H1 (cell line): ENCODE measurements at regions not wholly inside any gene's neighbourhood (a gene's known extent, or its start where the extent isn't known, plus 50 kb on each side); places are given as distances from the start of the nearest gene placed in this dataset.

ENCODE experiments used
- CTCF ChIA-PET: fragments of 300-600 bp; sonication (Branson Sonifier 250); formaldehyde crosslinking; loops from one replicate; lab custom pipeline; 2021; ENCODE audit not compliant: partially characterized antibody; lab: Charles Lee
- POLR2A ChIA-PET: fragments of 300-600 bp; sonication (Branson Sonifier 250); formaldehyde crosslinking; loops from one replicate; lab custom pipeline; 2021; ENCODE audit warnings: inconsistent platforms; ENCODE audit not compliant: partially characterized antibody; lab: Charles Lee
- DNase-seq, 2 experiments: peaks; one replicate each; pipeline versions ENCODE4 v3.0.0 to v3.0.0-alpha.2; 2010 to 2022; ENCODE audit warnings: low spot score in 2 of 2, low read depth in 1 of 2, mixed read lengths in 1 of 2
- FAIRE-seq: peaks from 2 replicates; lab custom pipeline; 2011; peaks lifted over from hg19 to GRCh38; lab: Jason Lieb, UNC
- H2AFZ ChIP-seq: 2 replicates; pipeline ENCODE4 v1.8.1; 2012; ENCODE audit warnings: low read length, inconsistent platforms
- H2AK5ac ChIP-seq: 2 replicates; pipeline ENCODE4 v1.6.1; 2013; ENCODE audit warnings: low read depth, low read length
- H2BK120ac ChIP-seq: replicated peaks from 2 replicates; pipeline ENCODE3; 2013; ENCODE audit warnings: low read depth, low read length, inconsistent platforms
- H2BK12ac ChIP-seq: 2 replicates; pipeline ENCODE4 v1.6.1; 2013; ENCODE audit warnings: low read depth, low read length
- H2BK15ac ChIP-seq: 2 replicates; pipeline ENCODE4 v1.6.1; 2013; ENCODE audit warnings: low read length
- H2BK20ac ChIP-seq: 2 replicates; pipeline ENCODE4 v1.6.1; 2013; ENCODE audit warnings: low read length
- H2BK5ac ChIP-seq: 2 replicates; pipeline ENCODE4 v1.6.1; 2013; ENCODE audit warnings: low read depth, low read length
- H3K14ac ChIP-seq: 2 replicates; pipeline ENCODE4 v1.6.1; 2013; ENCODE audit warnings: inconsistent platforms; ENCODE audit not compliant: insufficient read length
- H3K18ac ChIP-seq: 2 replicates; pipeline ENCODE4 v1.6.1; 2013; ENCODE audit warnings: low read length; ENCODE audit errors: extremely low read depth
- H3K23ac ChIP-seq: 2 replicates; pipeline ENCODE4 v1.6.1; 2013; ENCODE audit warnings: inconsistent platforms; ENCODE audit not compliant: insufficient read length
- H3K23me2 ChIP-seq: 2 replicates; pipeline ENCODE4 v1.6.1; 2013; ENCODE audit warnings: low read depth, low read length
- H3K27ac ChIP-seq: 2 replicates; pipeline ENCODE4 v1.6.1; 2011; ENCODE audit warnings: low read depth, low read length, inconsistent platforms
- H3K27me3 ChIP-seq, 4 experiments: replicated peaks in 1 of 4; 1 replicate in 1 of 4; 2 replicates in 3 of 4; pipeline versions ENCODE4 v1.6.1 to v1.8.1; 2011 to 2013; ENCODE audit warnings: low read length in 3 of 4, mild to moderate bottlenecking in 3 of 4, inconsistent platforms in 2 of 4, mixed read lengths in 2 of 4, moderate library complexity in 1 of 4; ENCODE audit not compliant: control insufficient read depth in 3 of 4, insufficient read depth in 3 of 4; ENCODE audit errors: extremely low read depth in 1 of 4
- H3K36me3 ChIP-seq, 4 experiments: 2 replicates each; pipeline versions ENCODE4 v1.6.1 to v1.8.1; 2011 to 2013; ENCODE audit warnings: mild to moderate bottlenecking in 4 of 4, low read length in 3 of 4, moderate library complexity in 2 of 4, control low read depth in 1 of 4, inconsistent platforms in 1 of 4; ENCODE audit not compliant: insufficient read depth in 4 of 4, control insufficient read depth in 2 of 4
- H3K4ac ChIP-seq: replicated peaks from 2 replicates; pipeline ENCODE3; 2013; ENCODE audit warnings: low read length, low read depth, mixed read lengths, inconsistent platforms; ENCODE audit not compliant: insufficient read length
- H3K4me1 ChIP-seq, 4 experiments: replicated peaks in 1 of 4; 1 replicate in 1 of 4; 2 replicates in 3 of 4; pipeline versions ENCODE4 v1.6.1 to v1.8.1; 2011 to 2013; ENCODE audit warnings: low read length in 3 of 4, inconsistent platforms in 2 of 4, mixed read lengths in 1 of 4; ENCODE audit not compliant: insufficient read depth in 4 of 4, control insufficient read depth in 3 of 4
- H3K4me2 ChIP-seq, 2 experiments: 2 replicates each; pipeline versions ENCODE4 v1.6.1 to v1.8.1; 2011 to 2013; ENCODE audit warnings: low read depth in 2 of 2, low read length in 2 of 2, control low read depth in 1 of 2, inconsistent platforms in 1 of 2, mild to moderate bottlenecking in 1 of 2; ENCODE audit not compliant: insufficient read depth in 1 of 2
- H3K4me3 ChIP-seq, 4 experiments: fragments of 200-600, 300-600 bp in 1 of 4; sonication (generic), shearing (Covaris generic), sonication (Bioruptor Twin) in 1 of 4; 2 replicates each; pipeline versions ENCODE4 v1.5.1 to v1.8.1; 2011 to 2016; ENCODE audit warnings: low read length in 4 of 4, low read depth in 3 of 4, control low read depth in 2 of 4, inconsistent platforms in 2 of 4, mild to moderate bottlenecking in 2 of 4, mixed read lengths in 1 of 4, moderate library complexity in 1 of 4; ENCODE audit not compliant: insufficient read depth in 2 of 4; ENCODE audit errors: extremely low read depth in 1 of 4
- H3K56ac ChIP-seq: replicated peaks from 2 replicates; pipeline ENCODE3; 2013; ENCODE audit warnings: low read depth, mild to moderate bottlenecking, mixed read lengths, low read length, inconsistent platforms; ENCODE audit not compliant: insufficient read length
- H3K79me1 ChIP-seq: 2 replicates; pipeline ENCODE4 v1.6.1; 2013; ENCODE audit warnings: low read depth, low read length, control low read depth
- H3K79me2 ChIP-seq, 2 experiments: 2 replicates each; pipeline versions ENCODE4 v1.6.1 to v1.8.1; 2012 to 2013; ENCODE audit warnings: low read length in 2 of 2, mild to moderate bottlenecking in 2 of 2, inconsistent platforms in 1 of 2; ENCODE audit not compliant: insufficient read depth in 2 of 2, control insufficient read depth in 1 of 2
- H3K9ac ChIP-seq, 4 experiments: replicated peaks in 1 of 4; 1 replicate in 1 of 4; 2 replicates in 3 of 4; pipeline versions ENCODE4 v1.6.1 to v1.8.1; 2011 to 2013; ENCODE audit warnings: low read depth in 3 of 4, low read length in 3 of 4, control low read depth in 2 of 4, mild to moderate bottlenecking in 2 of 4, moderate library complexity in 2 of 4, inconsistent platforms in 1 of 4; ENCODE audit errors: extremely low read depth in 1 of 4
- H3K9me3 ChIP-seq, 2 experiments: 2 replicates each; pipeline versions ENCODE4 v1.6.1 to v1.8.1; 2012 to 2013; ENCODE audit warnings: mild to moderate bottlenecking in 2 of 2, moderate library complexity in 2 of 2, control low read depth in 1 of 2, inconsistent platforms in 1 of 2, low read depth in 1 of 2, low read length in 1 of 2, mixed read lengths in 1 of 2; ENCODE audit not compliant: insufficient read depth in 2 of 2
- H4K20me1 ChIP-seq, 2 experiments: replicated peaks in 1 of 2; 2 replicates each; pipeline versions ENCODE3 to v1.8.1; 2011 to 2013; ENCODE audit warnings: inconsistent platforms in 2 of 2, low read length in 2 of 2, mild to moderate bottlenecking in 1 of 2; ENCODE audit not compliant: insufficient read depth in 2 of 2, control insufficient read depth in 1 of 2
- H4K5ac ChIP-seq: 2 replicates; pipeline ENCODE4 v1.6.1; 2013; ENCODE audit warnings: low read length, low read depth, mixed read lengths, inconsistent platforms; ENCODE audit not compliant: insufficient read length
- H4K8ac ChIP-seq: 2 replicates; pipeline ENCODE4 v1.8.0; 2013; ENCODE audit warnings: mild to moderate bottlenecking, moderate library complexity, low read length, inconsistent platforms; ENCODE audit not compliant: insufficient read depth; ENCODE audit errors: extremely low read depth
- H4K91ac ChIP-seq: replicated peaks from 2 replicates; pipeline ENCODE3; 2013; ENCODE audit warnings: low read length, mixed read lengths, inconsistent platforms; ENCODE audit not compliant: insufficient read length
- CEBPB ChIP-seq: IDR thresholded peaks from 2 replicates; pipeline ENCODE4 v1.6.1; 2012; ENCODE audit warnings: low read depth, low read length
- CREB1 ChIP-seq: IDR thresholded peaks from 2 replicates; pipeline ENCODE4 v1.6.1; 2012; ENCODE audit warnings: inconsistent platforms
- CTCF ChIP-seq, 3 experiments: IDR thresholded peaks; 1 replicate in 2 of 3; 2 replicates in 1 of 3; pipeline versions ENCODE4 v1.5.1 to v1.6.1; 2011; ENCODE audit warnings: low read length in 3 of 3, mild to moderate bottlenecking in 3 of 3, inconsistent platforms in 2 of 3, low read depth in 1 of 3, moderate library complexity in 1 of 3; ENCODE audit not compliant: insufficient read depth in 1 of 3; ENCODE audit errors: control extremely low read depth in 1 of 3
- EZH2 ChIP-seq: fragments of 200-600 bp; sonication (generic); IDR thresholded peaks from 2 replicates; pipeline ENCODE4 v1.7.1; 2012; ENCODE audit warnings: low read depth, mild to moderate bottlenecking, moderate library complexity, low read length, inconsistent platforms; ENCODE audit not compliant: severe bottlenecking
- FOSL1 ChIP-seq: IDR thresholded peaks from 2 replicates; pipeline ENCODE4 v1.6.1; 2011; ENCODE audit warnings: mild to moderate bottlenecking, low read depth, low read length, moderate library complexity; ENCODE audit not compliant: insufficient read depth
- JUN ChIP-seq: IDR thresholded peaks from 2 replicates; pipeline ENCODE4 v1.6.1; 2011; ENCODE audit warnings: low read depth, mild to moderate bottlenecking, improper control_type of control experiment, low read length
- KDM1A ChIP-seq: fragments of 200-600, 300-600 bp; sonication (generic); IDR thresholded peaks from 2 replicates; pipeline ENCODE4 v1.7.1; 2016; ENCODE audit warnings: mild to moderate bottlenecking, low read length, borderline replicate concordance
- KDM5A ChIP-seq: fragments of 200-600 bp; IDR thresholded peaks from 2 replicates; pipeline ENCODE4 v1.7.1; 2012; ENCODE audit warnings: mild to moderate bottlenecking, low read length, inconsistent platforms, mixed read lengths
- RFX5 ChIP-seq: IDR thresholded peaks from 2 replicates; pipeline ENCODE4 v1.6.1; 2011; ENCODE audit warnings: low read depth, low read length, improper control_type of control experiment, borderline replicate concordance
- SRF ChIP-seq: IDR thresholded peaks from 2 replicates; pipeline ENCODE4 v1.6.1; 2011; ENCODE audit warnings: mild to moderate bottlenecking, low read depth, low read length, moderate library complexity
- WGBS, 2 experiments: shearing (Covaris generic) in 1 of 2; methylation state at CpG; one replicate each; pipeline versions ENCODE4 v1.1.6 to v1.1.7; 2013 to 2015; ENCODE audit warnings: low lambda C conversion rate in 2 of 2, mixed read lengths in 2 of 2, inconsistent platforms in 1 of 2, low coverage in 1 of 2, missing lambda C conversion rate in 1 of 2; ENCODE audit not compliant: insufficient replicate concordance in 2 of 2, insufficient coverage in 1 of 2, insufficient read length in 1 of 2; ENCODE audit errors: extremely low coverage in 1 of 2, missing lambda C conversion rate in 1 of 2; 5-methylcytosine and 5-hydroxymethylcytosine counted together

GRCh38 chr9:75570538-75570937 is 319.9 kb upstream of the PCSK5 start:
- Histone ChIP-seq H3K4me2 (no peak overlapping the region), H2BK12ac (no peak overlapping the region), H3K79me2 (no peaks in the 10 kb centered on the region), H3K56ac (no peak overlapping the region), H3K23me2 (no peaks in the 10 kb centered on the region), H3K4me3 (no peak overlapping the region), H3K79me1 (no peaks in the 10 kb centered on the region), H2BK5ac (no peak overlapping the region), H3K36me3 (no peaks in the 10 kb centered on the region), H3K4me1 (no peaks in the 10 kb centered on the region), H4K20me1 (no peaks in the 10 kb centered on the region), H2BK120ac (no peak overlapping the region), H3K27ac (no peak overlapping the region), H3K9me3 (no peaks in the 10 kb centered on the region), H4K5ac (no peak overlapping the region), H3K23ac (no peak overlapping the region), H4K91ac (no peak overlapping the region), H2AK5ac (no peak overlapping the region), H2BK15ac (no peak overlapping the region), H3K14ac (no peak overlapping the region), H2BK20ac (no peak overlapping the region), H3K18ac (no peak overlapping the region), H3K9ac (no peak overlapping the region), H3K27me3 (no peaks in the 10 kb centered on the region), H4K8ac (no peak overlapping the region), H2AFZ (no peak overlapping the region), H3K4ac (no peak overlapping the region)
- DNase-seq (no peak), FAIRE-seq (no peak)
- ChIA-PET CTCF (no interaction called here), POLR2A (no interaction called here)
- TF ChIP-seq CREB1 (no peak), CEBPB (no peak), JUN (no peak), FOSL1 (no peak), KDM1A (no peak), RFX5 (no peak), SRF (no peak), KDM5A (no peak), EZH2 (no peak), CTCF (IDR thresholded peaks at IDR 0.05; ENCODE audit: control extremely low read depth in 1 of 3, insufficient read depth in 1 of 3, low read depth in 1 of 3, low read length in 3 of 3) (no peak)
- WGBS, 2 experiments, result 78% methylated on average over 2 of the region's 2 CpGs; no CpG with 5 or more reads in 1 of the 2 experiments
